ENCODE measurements at regions not wholly inside any gene's neighbourhood (a gene's known extent, or its start where the extent isn't known, plus 50 kb on each side); places are given as distances from the start of the nearest gene placed in this dataset.

DNA sequence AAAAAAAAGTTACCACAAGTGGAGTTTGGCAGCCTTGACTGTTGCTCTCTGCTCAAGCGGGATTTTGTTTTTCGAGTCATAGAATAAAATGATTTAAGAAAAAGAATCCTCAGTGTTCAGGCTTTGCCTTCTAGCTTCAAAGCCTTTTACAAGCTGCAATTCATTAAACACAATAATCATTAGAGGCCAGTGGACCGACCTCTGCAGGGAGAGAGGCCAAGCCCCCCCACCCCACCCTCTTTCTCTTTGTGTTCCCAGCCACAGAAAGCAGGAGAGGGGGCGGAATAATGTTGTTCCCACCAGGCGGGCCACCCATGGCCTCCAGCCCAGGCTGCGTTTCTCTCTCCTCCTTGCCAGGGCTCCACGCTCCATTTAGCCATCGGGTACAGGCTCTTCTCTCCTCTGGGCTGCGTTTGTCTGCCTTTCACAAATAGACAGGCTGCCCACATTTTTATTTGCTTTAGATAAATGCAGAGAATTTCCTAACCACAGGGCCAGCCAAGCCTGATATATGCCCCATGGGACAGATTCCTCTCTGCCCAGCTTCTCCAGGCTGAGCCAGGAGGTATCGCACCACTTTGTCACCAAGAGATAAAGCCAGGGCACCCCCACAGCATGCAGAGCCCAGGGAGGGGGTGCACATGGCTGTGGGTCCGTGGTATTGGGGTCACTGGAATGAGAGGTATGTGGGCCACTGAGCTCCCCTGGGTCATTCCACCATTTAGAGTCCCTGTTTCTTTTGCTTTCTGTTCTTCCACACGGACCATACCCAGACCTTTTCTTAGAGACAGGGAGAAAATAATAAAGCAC is 318.8 kb downstream of the PIK3R1 start:
- TF ChIP-seq, protein P1, sequence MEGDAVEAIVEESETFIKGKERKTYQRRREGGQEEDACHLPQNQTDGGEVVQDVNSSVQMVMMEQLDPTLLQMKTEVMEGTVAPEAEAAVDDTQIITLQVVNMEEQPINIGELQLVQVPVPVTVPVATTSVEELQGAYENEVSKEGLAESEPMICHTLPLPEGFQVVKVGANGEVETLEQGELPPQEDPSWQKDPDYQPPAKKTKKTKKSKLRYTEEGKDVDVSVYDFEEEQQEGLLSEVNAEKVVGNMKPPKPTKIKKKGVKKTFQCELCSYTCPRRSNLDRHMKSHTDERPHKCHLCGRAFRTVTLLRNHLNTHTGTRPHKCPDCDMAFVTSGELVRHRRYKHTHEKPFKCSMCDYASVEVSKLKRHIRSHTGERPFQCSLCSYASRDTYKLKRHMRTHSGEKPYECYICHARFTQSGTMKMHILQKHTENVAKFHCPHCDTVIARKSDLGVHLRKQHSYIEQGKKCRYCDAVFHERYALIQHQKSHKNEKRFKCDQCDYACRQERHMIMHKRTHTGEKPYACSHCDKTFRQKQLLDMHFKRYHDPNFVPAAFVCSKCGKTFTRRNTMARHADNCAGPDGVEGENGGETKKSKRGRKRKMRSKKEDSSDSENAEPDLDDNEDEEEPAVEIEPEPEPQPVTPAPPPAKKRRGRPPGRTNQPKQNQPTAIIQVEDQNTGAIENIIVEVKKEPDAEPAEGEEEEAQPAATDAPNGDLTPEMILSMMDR (IDR thresholded peaks at IDR 0.05): no peak
- no peak for TF ChIP-seq EZH2 (IDR thresholded peaks at IDR 0.05; ENCODE audit: borderline replicate concordance, insufficient read depth, low read depth, low read length, poor library complexity, severe bottlenecking)
